K562 (cell line): ENCODE measurements at regions not wholly inside any gene's neighbourhood (a gene's known extent, or its start where the extent isn't known, plus 50 kb on each side); places are given as distances from the start of the nearest gene placed in this dataset.

ENCODE experiments used
- ARID4B ChIP-seq: sonication (generic); formaldehyde crosslinking; IDR thresholded peaks from 2 replicates; pipeline ENCODE4 v1.8.0; 2022; ENCODE audit warnings: mild to moderate bottlenecking, missing genetic modification reagents
- ASH1L ChIP-seq: fragments of 450-650 bp; IDR thresholded peaks from 2 replicates; pipeline ENCODE4 v1.6.1; 2018; ENCODE audit warnings: borderline replicate concordance, mild to moderate bottlenecking, low read depth; ENCODE audit not compliant: partially characterized antibody
- FOXM1 ChIP-seq, 2 experiments: fragments of 450-650 bp in 1 of 2; sonication (generic) in 1 of 2; formaldehyde crosslinking in 1 of 2; IDR thresholded peaks; 2 replicates each; pipeline versions ENCODE4 v1.6.1 to v1.9.0; 2017 to 2022; ENCODE audit warnings: low read depth in 2 of 2, mild to moderate bottlenecking in 2 of 2, missing genetic modification reagents in 1 of 2, moderate library complexity in 1 of 2
- NFE2 ChIP-seq: IDR thresholded peaks from 2 replicates; pipeline ENCODE4 v1.6.1; 2014; ENCODE audit warnings: antibody characterized with exemption, low read depth
- ZHX1 ChIP-seq: fragments of 150-350 bp; conservative IDR thresholded peaks from 2 replicates; pipeline ENCODE4 v1.6.1; 2014; ENCODE audit warnings: low read length

- no peak for TF ChIP-seq NFE2
- no peak for TF ChIP-seq FOXM1 (IDR thresholded peaks at IDR 0.05; ENCODE audit: low read depth)
- TF ChIP-seq FOXM1 (CRISPR knock-in tag; IDR thresholded peaks at IDR 0.05; ENCODE audit: low read depth), result no peak
- TF ChIP-seq ARID4B (CRISPR knock-in tag), result no peak
- no peak for TF ChIP-seq ZHX1
- TF ChIP-seq ASH1L, result no peak
These were observed 181.7 kb upstream of the AGTR2 start (continued) for GRCh38 chrX:115988825-115989224.
